Stimulated activated memory B cell treated with anti-CD40 and anti-IgM and Interleukin-4, amounts not matched to agents 10 μg/mL and 1 μg/mL and 100 μg/mL, for 72 hours (primary cell): ENCODE measurements at regions not wholly inside any gene's neighbourhood (a gene's known extent, or its start where the extent isn't known, plus 50 kb on each side); places are given as distances from the start of the nearest gene placed in this dataset.
A peak's percentile ranks its signal among the peaks of the same experiment; 100 is the strongest.
"Not testable (repeated sequence)": the region's sequence is repeated elsewhere in the genome, so short reads cannot be mapped to it uniquely, and the experiment has no call there.

Source experiments
- ATAC-seq: fragments of 150-1000 bp; cut with Tn5 transposase; 2 replicates; pipeline ENCODE4 v1.10.0; 2021
- H3K27ac Mint-ChIP-seq: one replicate; pipeline ENCODE4 v1.8.0; 2022; ENCODE audit warnings: mild to moderate bottlenecking, mixed read lengths
- H3K27me3 Mint-ChIP-seq: one replicate; pipeline ENCODE4 v1.8.0; 2022; ENCODE audit warnings: mixed read lengths
- H3K36me3 Mint-ChIP-seq: one replicate; pipeline ENCODE4 v1.8.0; 2022; ENCODE audit warnings: mixed read lengths
- H3K4me1 Mint-ChIP-seq: one replicate; pipeline ENCODE4 v1.8.0; 2022; ENCODE audit warnings: mixed read lengths
- H3K4me3 Mint-ChIP-seq: one replicate; pipeline ENCODE4 v1.8.0; 2022; ENCODE audit warnings: mild to moderate bottlenecking, moderate library complexity, mixed read lengths
- H3K9me3 Mint-ChIP-seq: one replicate; pipeline ENCODE4 v1.8.0; 2022; ENCODE audit warnings: mixed read lengths

DNA sequence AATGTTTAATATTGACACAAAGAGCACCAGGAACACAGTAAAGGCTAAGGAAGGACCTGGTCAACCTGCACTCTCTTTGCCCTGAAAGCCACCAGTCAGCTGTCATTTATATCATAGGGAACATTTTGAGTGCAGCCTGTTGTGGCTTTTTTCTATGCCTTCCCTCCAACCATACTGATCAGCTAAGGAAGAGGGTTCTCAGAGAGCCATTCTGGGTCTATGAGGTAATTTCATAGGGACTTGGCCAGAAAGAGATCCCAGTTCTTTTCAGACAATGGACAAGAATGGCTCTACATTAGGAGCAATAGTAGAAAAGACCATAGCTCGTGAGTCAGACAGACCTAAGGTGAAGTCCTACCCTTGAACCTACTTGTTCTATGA, 132.8 kb downstream of the CCDC34 start:
- Mint-ChIP-seq H3K4me1 (peaks cover 22% of the 10 kb centered on the region), H3K9me3 (no peaks in the 10 kb centered on the region), H3K27me3 (no peaks in the 10 kb centered on the region), H3K4me3 (no peak overlapping the region), H3K27ac (no peak overlapping the region), H3K36me3 (no peaks in the 10 kb centered on the region)
- no peak for ATAC-seq

DNA sequence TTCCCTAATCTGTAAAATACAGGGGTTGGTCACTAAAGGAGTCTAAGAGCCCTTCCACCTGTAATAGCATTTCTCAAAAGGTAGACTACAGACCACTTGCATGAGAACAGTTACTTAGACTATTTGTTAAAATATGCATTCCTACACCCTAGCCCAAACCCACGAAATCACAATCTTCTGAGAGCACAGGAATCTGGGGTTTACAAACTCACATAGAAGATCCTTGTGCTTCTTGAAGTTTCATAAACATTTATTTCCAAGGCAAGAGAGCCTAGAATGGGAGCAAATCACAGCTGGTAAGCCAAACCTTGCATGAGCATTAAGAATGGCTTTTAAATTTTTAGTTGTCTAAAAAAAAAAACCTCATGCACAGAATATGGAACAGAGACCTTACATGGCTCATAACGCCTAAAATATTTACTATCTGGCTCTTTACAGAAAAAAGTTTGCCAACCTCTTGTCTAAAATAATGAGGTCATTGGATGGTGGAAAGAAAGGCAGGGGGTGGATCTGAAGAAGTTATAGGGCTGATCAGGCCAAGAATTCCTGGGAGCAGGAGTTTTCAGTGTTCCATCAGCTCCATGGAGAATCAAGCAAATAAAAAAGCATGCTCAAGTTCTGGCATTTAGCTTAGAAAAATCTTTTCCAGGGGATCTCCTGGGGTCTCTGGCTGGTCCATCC, 133.4 kb downstream of the CCDC34 start:
- no peaks in the 10 kb centered on the region for H3K9me3 Mint-ChIP-seq
- H3K4me1 Mint-ChIP-seq = peaks cover 18% of the 10 kb centered on the region
- no peaks in the 10 kb centered on the region for H3K27me3 Mint-ChIP-seq
- no peak for ATAC-seq
- no peak overlapping the region for H3K4me3 Mint-ChIP-seq
- H3K36me3 Mint-ChIP-seq = no peaks in the 10 kb centered on the region
- H3K27ac Mint-ChIP-seq = no peak overlapping the region

DNA sequence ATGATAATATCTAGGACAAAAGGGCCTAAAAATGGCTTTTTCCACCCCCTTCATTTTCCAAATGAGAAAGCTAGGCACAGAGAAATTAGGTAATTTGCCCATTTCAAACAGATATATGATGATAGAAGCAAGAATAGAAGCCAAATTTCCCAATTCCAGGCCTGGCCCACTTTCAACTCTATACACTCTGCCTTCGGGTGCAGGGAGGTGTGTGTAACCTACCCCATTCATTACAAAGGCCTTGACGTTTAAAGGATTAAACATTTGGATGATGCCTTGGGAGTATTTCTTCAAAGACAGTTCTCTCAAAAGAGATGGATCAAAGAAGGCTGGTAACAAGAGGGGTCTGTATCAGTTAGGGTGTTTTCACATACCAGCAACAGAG, 134.1 kb downstream of the CCDC34 start:
- H3K4me1 Mint-ChIP-seq = peaks cover 11% of the 10 kb centered on the region
- no peaks in the 10 kb centered on the region for H3K27me3 Mint-ChIP-seq
- H3K36me3 Mint-ChIP-seq = no peaks in the 10 kb centered on the region
- H3K27ac Mint-ChIP-seq = no peak overlapping the region
- no peak overlapping the region for H3K4me3 Mint-ChIP-seq
- no peak for ATAC-seq
- H3K9me3 Mint-ChIP-seq = no peaks in the 10 kb centered on the region

DNA sequence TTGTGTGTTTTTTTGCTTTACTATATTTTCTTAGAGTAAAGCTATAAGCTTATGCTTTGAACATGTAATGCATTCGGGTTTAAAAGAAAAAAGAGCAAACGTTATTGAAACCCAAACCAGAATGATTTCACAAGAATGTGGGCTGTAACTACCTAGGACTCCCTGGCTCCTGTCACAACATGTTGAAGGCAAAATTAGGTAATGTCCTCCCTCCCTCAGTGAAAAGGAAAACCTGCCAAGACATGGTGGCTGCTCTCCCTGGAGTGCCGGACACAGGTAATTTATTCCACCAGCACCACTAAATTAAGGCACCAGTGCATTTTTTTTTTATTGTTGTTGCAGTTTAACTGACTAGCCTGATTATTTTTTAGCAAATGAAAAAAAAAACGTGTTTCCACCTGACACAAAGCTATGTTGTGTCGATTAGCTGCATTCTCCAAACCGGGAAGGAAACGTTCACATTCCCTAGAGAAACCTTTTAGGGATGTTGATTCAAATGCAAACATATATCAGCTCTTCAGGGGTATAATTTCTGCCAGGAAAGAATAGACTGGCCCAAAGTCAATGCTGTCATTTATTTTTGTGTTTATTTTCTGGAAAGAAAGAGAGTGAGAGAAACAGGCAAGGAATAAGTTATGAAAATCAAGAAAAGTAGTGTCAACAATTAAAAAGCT, 134.6 kb downstream of the CCDC34 start:
- H3K27me3 Mint-ChIP-seq = no peaks in the 10 kb centered on the region
- H3K9me3 Mint-ChIP-seq = no peaks in the 10 kb centered on the region
- H3K4me3 Mint-ChIP-seq = no peak overlapping the region
- ATAC-seq = no peak
- no peaks in the 10 kb centered on the region for H3K36me3 Mint-ChIP-seq
- H3K27ac Mint-ChIP-seq = no peak overlapping the region
- H3K4me1 Mint-ChIP-seq = peaks cover 5% of the 10 kb centered on the region

DNA sequence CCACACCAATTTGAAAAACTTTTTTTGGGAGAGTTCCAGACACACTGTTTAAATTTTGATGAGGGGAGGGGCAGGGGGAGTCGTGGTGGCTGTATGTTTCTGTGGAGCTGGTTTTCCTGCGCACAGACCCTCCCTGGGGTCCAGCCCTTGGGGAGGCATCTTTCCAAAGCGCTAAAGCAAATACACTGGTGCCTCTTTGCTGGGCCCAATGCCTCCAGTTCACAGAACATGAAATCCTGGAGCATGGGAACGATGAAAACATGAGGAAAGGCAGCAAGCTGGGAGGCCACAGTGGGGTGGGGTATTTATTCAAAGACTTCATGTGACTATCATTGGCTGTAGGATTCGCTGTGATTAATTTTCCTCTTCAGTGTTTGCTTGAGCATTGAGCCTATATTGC, 135.3 kb downstream of the CCDC34 start:
- no peak overlapping the region for H3K27ac Mint-ChIP-seq

DNA sequence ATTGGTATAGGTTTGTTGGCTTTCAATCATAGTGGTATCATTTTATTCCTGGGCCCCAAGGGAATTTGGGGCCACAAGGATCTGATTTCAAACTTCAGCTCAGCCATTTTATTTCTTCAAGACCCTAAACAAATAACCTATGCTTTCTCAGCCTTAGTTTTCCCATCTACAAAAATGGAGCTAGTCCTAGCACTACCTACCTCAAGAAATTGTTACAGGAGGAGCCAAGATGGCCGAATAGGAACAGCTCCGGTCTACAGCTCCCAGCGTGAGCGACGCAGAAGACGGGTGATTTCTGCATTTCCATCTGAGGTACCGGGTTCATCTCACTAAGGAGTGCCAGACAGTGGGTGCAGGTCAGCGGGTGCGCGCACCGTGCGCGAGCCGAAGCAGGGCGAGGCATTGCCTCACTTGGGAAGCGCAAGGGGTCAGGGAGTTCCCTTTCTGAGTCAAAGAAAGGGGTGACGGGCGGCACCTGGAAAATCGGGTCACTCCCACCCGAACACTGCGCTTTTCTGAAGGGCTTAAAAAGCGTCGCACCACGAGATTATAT, 143.5 kb downstream of the CCDC34 start:
- not testable (repeated sequence) for H3K9me3 Mint-ChIP-seq, ATAC-seq, H3K4me3 Mint-ChIP-seq, H3K36me3 Mint-ChIP-seq, H3K27ac Mint-ChIP-seq, H3K4me1 Mint-ChIP-seq
- peaks cover 10% of the 10 kb centered on the region for H3K27me3 Mint-ChIP-seq

More for the DNA sequence above, 135.3 kb downstream of the CCDC34 start:
- no peaks in the 10 kb centered on the region for H3K27me3 Mint-ChIP-seq
- H3K4me3 Mint-ChIP-seq = no peak overlapping the region
- no peaks in the 10 kb centered on the region for H3K9me3 Mint-ChIP-seq
- no peaks in the 10 kb centered on the region for H3K4me1 Mint-ChIP-seq
- ATAC-seq = no peak
- no peaks in the 10 kb centered on the region for H3K36me3 Mint-ChIP-seq

DNA sequence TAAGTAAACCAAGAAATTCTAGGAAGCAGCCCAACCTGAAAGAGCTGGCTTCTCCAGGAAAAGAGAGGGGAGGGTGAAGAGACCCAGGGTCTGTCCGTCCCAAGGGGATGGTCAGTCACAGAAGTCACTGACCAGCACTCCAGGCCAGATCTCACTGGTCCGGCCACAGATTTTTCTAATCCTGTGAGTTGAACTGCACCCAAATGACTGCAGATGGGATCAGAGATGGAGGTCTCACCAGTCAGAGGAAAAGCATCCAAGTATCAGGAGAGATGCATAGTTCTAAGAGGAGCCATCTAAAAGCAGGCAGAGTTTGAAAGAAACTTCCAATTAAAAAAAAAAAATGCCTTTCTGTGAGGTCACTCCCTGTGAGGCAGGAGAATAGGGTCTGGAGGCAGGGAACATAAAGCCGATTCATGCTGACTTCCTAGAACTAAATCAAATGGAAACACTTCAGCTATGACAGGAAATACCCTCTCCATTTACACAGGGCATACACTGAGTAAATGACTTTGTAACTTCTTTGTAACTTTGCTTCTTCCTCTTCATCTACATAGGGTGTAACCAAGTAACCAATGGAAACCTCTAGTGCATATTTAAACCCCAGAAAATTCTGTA, 144.5 kb downstream of the CCDC34 start:
- no peak overlapping the region for H3K4me3 Mint-ChIP-seq
- no peaks in the 10 kb centered on the region for H3K9me3 Mint-ChIP-seq
- H3K27ac Mint-ChIP-seq = no peak overlapping the region
- H3K36me3 Mint-ChIP-seq = no peaks in the 10 kb centered on the region
- peaks cover 10% of the 10 kb centered on the region for H3K27me3 Mint-ChIP-seq
- no peaks in the 10 kb centered on the region for H3K4me1 Mint-ChIP-seq
- no peak for ATAC-seq

DNA sequence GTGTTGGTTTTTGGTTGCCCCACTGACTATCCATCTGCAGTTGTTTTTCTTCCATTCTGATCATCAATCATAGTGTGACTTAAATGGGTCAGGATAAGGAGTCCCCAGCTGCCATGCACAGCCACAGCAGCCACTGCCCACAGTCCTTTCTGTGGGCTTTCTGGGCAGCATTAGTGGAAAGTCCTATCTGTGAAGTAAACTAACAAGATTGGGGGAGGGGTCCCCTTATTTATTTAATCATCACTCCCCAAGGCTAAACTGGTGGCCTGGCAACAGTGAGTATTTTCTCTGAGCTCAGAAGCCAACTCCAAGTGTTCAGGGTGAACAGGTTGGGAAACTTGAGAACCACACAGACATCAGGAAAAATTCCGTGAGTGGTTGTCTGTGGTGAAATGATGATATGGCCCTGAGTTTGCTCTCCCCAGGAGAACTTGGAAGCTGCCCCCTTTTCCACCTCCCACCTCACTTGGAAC, 145.0 kb downstream of the CCDC34 start:
- no peaks in the 10 kb centered on the region for H3K36me3 Mint-ChIP-seq
- peaks cover 10% of the 10 kb centered on the region for H3K27me3 Mint-ChIP-seq
- no peak for ATAC-seq
- H3K27ac Mint-ChIP-seq = no peak overlapping the region
- no peaks in the 10 kb centered on the region for H3K9me3 Mint-ChIP-seq
- H3K4me1 Mint-ChIP-seq = no peaks in the 10 kb centered on the region
- H3K4me3 Mint-ChIP-seq = no peak overlapping the region

DNA sequence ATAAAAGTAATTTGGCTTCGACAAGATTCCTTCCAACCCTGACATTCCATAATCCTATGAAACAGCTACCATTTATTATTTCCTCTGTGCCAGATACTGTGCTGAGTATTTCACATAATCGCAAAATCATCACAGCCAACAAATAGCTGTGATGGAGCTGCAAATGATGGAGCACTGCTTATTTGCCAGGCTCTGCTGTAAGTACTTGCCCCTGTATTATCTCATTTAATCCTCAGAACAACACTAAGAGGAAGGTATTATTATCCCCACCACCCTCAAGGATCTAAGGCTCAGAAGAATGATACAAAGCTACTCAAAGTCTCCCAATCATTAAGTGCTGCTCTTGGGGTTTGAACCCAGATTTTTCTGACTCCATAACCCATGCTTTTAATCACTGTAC, 145.5 kb downstream of the CCDC34 start:
- Mint-ChIP-seq H3K36me3 (no peaks in the 10 kb centered on the region), H3K27ac (no peak overlapping the region), H3K9me3 (no peaks in the 10 kb centered on the region), H3K4me3 (no peak overlapping the region), H3K27me3 (peaks cover 10% of the 10 kb centered on the region), H3K4me1 (no peaks in the 10 kb centered on the region)
- ATAC-seq = no peak

DNA sequence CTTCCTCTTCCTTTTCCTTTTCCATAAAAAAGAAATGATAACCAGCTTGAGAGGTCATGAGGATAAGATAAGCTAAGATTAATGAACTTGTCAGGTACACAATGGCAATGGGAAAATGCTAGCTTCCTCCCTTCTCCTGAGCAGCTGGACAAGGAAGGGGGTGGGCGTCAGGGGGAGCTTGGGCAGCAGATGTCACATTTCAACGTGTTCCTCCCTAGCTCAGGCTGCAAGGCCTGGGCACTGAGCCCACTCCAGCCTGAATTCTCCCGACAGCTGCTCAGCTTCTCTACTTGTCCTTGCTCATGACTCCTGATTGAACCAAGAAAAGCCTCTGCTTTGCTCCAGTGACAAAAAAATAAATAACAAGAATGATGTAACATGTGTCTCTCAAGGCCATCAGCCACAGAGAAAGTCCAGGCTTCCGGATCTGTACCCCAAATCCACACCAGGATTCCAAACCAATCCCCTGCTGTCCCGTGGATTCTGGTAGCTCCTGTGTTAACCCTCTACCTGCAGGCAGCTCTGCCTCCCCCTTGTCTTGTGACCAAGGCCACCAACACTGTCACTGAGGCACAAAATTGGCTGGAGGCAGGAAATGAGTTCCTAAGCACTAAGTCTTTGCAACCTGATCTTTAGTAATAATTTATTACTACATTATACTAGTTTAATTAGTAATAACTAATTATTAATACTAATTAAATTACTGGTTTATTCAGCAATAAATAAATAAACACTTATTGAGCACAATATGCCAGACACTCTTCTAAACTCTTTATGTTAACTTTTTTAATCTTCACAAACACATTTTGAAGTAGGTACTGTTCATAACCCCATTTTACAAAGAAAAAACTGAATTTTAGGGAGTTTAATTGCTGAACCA, 146.5 kb downstream of the CCDC34 start:
- Mint-ChIP-seq H3K36me3 (no peaks in the 10 kb centered on the region), H3K27me3 (peaks cover 17% of the 10 kb centered on the region), H3K27ac (no peak overlapping the region), H3K4me3 (no peak overlapping the region), H3K4me1 (no peaks in the 10 kb centered on the region), H3K9me3 (no peaks in the 10 kb centered on the region)
- no peak for ATAC-seq

DNA sequence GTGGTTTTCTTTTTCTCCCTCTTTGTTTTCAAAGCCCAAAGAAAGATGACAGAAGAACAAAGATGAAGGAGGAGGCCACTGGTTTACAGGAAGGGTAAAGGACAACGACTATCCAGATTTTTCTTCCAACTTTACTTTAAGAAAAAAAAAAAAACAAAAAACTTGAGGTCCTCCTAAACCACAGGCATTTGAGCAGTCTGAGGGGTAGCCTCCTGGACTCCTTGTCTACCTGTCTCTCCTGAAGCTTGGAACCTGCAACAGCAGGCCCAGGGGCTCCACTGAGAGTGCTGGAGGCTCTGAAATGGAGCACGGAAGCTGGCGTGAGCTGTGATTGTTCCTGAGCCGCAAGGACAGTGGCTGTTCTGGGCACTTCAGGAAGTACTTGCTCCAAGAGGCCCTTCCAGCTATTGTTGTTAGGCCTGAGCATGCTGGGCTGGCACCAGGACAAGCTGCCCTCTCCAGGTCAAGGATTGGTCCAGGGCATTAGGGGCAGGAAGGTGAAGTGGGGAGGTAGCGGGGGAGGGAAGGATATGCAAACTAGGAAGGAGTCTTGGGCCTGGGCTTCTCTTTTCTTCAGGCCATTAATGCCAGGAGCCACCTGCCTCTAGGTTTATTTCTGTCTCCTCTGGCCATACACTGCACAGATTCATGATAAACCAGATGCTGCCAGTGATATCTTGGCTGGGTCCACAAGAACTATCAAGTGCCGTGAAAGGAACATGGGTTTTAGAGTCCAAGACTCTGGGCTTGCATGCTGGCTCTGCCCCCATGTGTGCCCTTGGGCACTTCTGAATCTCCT, 147.3 kb downstream of the CCDC34 start:
- no peak for ATAC-seq
- no peaks in the 10 kb centered on the region for H3K4me1 Mint-ChIP-seq
- peaks cover 18% of the 10 kb centered on the region for H3K27me3 Mint-ChIP-seq
- H3K27ac Mint-ChIP-seq = no peak overlapping the region
- H3K9me3 Mint-ChIP-seq = no peaks in the 10 kb centered on the region
- no peaks in the 10 kb centered on the region for H3K36me3 Mint-ChIP-seq
- H3K4me3 Mint-ChIP-seq = no peak overlapping the region

DNA sequence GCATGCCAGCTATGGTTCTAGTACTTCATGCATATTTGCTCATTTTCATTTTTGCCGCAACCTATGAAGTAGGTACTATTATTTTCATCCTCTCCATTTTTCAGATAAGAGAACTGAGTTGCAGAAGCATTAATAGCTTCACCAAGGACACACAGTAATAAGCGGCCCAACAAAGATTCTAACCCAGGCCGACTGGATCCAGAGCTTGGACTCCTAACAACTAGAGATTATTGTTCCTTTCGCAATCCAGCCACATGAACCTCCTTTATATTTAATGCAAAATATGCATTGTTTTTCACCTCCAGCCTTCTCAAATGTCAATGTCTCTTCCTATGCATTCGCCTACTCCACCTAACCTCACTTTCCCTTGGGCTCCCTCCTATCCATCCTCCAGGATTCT, 148.3 kb downstream of the CCDC34 start:
- Mint-ChIP-seq H3K9me3 (no peaks in the 10 kb centered on the region), H3K4me1 (peaks cover 1% of the 10 kb centered on the region), H3K27ac (no peak overlapping the region), H3K27me3 (peaks cover 18% of the 10 kb centered on the region), H3K36me3 (no peaks in the 10 kb centered on the region), H3K4me3 (no peak overlapping the region)
- no peak for ATAC-seq

DNA sequence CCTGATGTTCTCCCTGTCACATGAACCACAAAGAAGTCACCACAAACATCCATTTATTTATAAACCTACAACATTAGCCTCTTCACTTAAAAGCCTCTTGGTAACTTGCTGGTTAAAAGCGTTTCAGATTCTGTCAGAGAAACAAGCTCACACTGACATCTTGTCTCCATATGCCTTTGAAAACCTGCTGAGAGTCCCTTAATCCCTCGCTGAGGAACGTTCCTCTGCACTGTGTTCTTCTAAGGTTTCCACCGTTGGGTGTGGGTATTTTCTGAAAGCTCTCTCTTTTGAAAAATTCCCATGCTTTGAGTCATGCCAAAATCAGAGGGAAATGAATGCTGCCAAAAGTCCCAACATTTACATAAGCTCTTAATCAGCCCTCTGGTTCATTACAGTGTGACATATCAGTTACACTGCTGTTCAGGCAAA, 149.8 kb downstream of the CCDC34 start:
- ATAC-seq = no peak
- H3K36me3 Mint-ChIP-seq = no peaks in the 10 kb centered on the region
- peak overlapping the region; percentile 35 for H3K27ac Mint-ChIP-seq
- no peak overlapping the region for H3K4me3 Mint-ChIP-seq
- H3K27me3 Mint-ChIP-seq = peaks cover 8% of the 10 kb centered on the region
- H3K9me3 Mint-ChIP-seq = no peaks in the 10 kb centered on the region
- peaks cover 6% of the 10 kb centered on the region for H3K4me1 Mint-ChIP-seq

DNA sequence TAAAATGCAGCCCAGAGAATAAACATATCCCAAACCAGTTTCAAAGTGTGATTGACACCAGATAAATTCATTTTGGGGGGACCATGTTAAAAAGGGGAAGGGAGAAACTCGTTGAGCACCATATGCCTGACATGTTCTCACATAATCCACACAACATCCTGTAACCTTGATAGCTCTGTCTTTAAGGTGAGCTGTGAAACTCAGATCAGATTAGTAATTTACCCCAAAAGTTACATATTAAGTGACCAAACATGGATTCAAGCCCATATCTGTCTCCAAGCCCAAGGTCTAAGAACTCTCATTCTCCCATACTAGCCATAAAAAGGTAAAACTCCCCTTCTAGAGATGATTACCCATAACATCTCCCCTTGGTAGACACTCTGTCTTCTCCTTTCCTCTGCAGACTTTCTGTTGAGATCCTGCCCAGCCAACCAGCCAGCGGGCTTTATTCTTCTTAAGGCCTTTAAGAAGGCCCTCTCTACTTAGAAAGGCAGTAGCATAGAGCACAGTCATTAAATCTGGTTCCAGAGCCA, 150.7 kb downstream of the CCDC34 start:
- no peak overlapping the region for H3K27ac Mint-ChIP-seq
- H3K4me1 Mint-ChIP-seq = peaks cover 6% of the 10 kb centered on the region
- no peak overlapping the region for H3K4me3 Mint-ChIP-seq
- no peaks in the 10 kb centered on the region for H3K9me3 Mint-ChIP-seq
- no peak for ATAC-seq
- H3K27me3 Mint-ChIP-seq = peaks cover 8% of the 10 kb centered on the region
- no peaks in the 10 kb centered on the region for H3K36me3 Mint-ChIP-seq
